Activated naive CD8-positive, alpha-beta T cell treated with anti-CD3 and anti-CD28 coated beads for 36 hours (primary cell): ENCODE measurements at regions not wholly inside any gene's neighbourhood (a gene's known extent, or its start where the extent isn't known, plus 50 kb on each side); places are given as distances from the start of the nearest gene placed in this dataset.
"Not testable (repeated sequence)": the region's sequence is repeated elsewhere in the genome, so short reads cannot be mapped to it uniquely, and the experiment has no call there.

Experiments used
- DNase-seq: peaks from one replicate; pipeline ENCODE4 v3.0.0; 2021
- H3K27ac Mint-ChIP-seq: one replicate; pipeline ENCODE4 v1.8.0; 2022; ENCODE audit warnings: mild to moderate bottlenecking, moderate library complexity, mixed read lengths
- H3K27me3 Mint-ChIP-seq: one replicate; pipeline ENCODE4 v1.8.0; 2022; ENCODE audit warnings: mild to moderate bottlenecking, mixed read lengths
- H3K36me3 Mint-ChIP-seq: one replicate; pipeline ENCODE4 v1.8.0; 2021; ENCODE audit warnings: mild to moderate bottlenecking, mixed read lengths
- H3K4me1 Mint-ChIP-seq: one replicate; pipeline ENCODE4 v1.8.0; 2021; ENCODE audit warnings: mixed read lengths
- H3K4me3 Mint-ChIP-seq: one replicate; pipeline ENCODE4 v1.8.0; 2022; ENCODE audit warnings: mild to moderate bottlenecking, moderate library complexity, mixed read lengths
- H3K9me3 Mint-ChIP-seq: one replicate; pipeline ENCODE4 v1.8.0; 2022; ENCODE audit warnings: mixed read lengths

DNA sequence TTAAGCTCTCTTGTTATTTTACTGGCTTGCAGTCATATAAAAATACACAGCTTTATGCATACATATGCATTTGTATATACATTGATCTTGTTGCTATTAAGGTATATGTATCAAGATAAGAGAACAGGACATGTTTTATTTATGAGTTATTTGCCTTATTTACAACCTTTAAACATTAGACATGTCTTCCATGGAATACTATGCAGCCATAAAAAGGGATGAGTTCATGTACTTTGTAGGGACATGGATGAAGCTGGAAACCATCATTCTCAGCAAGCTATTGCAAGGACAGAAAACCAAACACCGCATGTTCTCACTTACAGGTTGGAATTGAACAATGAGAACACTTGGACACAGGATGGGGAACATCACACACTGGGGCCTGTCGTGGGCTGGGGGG lies 179.2 kb upstream of the GK2 start:
- H3K27ac Mint-ChIP-seq, H3K27me3 Mint-ChIP-seq, H3K4me3 Mint-ChIP-seq, H3K9me3 Mint-ChIP-seq, H3K36me3 Mint-ChIP-seq, H3K4me1 Mint-ChIP-seq, DNase-seq: not testable (repeated sequence)

DNA sequence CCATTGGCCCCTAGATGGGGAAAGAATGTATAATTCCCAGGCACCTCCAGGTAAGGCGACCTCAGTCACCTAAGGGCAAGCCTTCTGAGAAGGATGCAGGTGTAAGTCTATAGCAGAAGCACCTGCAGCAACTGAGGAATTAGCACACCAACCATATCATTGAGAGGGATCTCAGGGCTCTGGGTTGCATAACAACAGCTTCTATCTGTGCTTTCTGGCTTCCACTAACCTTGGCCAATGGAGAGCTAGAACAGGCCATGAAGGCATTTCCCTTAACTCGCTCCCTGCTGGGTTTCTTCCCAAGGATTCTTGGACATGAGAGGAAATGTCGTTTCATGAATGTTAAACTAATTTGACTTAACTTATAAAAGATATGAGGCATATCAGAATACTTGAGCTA lies 177.8 kb upstream of the GK2 start:
- no peaks in the 10 kb centered on the region for H3K36me3 Mint-ChIP-seq
- H3K27ac Mint-ChIP-seq: no peak overlapping the region
- DNase-seq: no peak
- H3K9me3 Mint-ChIP-seq: peaks cover 2% of the 10 kb centered on the region
- H3K4me1 Mint-ChIP-seq: no peaks in the 10 kb centered on the region
- H3K27me3 Mint-ChIP-seq: no peaks in the 10 kb centered on the region
- H3K4me3 Mint-ChIP-seq: no peak overlapping the region

DNA sequence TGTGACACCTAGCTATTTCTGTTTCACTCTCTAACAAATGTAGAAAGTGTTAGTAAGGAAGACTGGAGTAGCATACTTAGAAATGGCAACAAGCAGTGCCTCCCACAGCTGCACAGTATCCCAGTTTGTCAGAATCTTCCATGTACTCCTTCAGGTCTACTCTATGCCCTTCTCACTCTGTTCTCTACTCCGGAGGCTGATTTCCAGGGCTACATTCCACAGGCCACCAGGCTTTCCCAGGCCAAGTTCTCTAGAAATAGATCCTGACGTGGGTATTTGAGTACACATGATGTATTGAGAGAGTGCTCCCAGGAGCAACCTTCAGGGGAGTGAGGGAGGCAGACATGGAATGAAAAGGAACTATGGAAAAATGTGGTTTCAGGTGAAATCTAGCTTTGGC lies 177.3 kb upstream of the GK2 start:
- peaks cover 2% of the 10 kb centered on the region for H3K9me3 Mint-ChIP-seq
- DNase-seq: no peak
- no peaks in the 10 kb centered on the region for H3K27me3 Mint-ChIP-seq
- H3K36me3 Mint-ChIP-seq: no peaks in the 10 kb centered on the region
- no peak overlapping the region for H3K4me3 Mint-ChIP-seq
- H3K4me1 Mint-ChIP-seq: no peaks in the 10 kb centered on the region
- H3K27ac Mint-ChIP-seq: no peak overlapping the region

DNA sequence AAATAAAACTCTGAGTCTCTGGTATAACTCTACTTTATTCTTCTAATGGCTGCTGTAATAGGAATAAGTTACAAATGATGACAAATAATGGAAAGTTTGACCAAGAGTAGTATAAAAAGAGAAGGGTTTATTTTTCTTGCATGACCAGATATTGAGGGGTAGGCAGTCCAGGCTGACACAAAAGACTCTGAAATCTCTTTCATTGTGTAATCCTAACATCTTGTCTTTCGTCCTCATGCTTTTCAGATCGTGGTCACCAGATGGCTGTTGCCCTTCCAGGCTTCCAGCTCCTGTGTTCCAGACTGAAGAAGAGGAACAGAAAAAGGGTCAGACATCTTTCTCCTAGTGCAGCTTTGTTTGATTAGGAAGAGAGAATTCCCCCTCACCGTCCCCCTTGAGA lies 176.9 kb upstream of the GK2 start:
- Mint-ChIP-seq H3K4me3 (no peak overlapping the region), H3K36me3 (no peaks in the 10 kb centered on the region), H3K9me3 (peaks cover 2% of the 10 kb centered on the region), H3K27me3 (no peaks in the 10 kb centered on the region), H3K27ac (no peak overlapping the region), H3K4me1 (no peaks in the 10 kb centered on the region)
- DNase-seq: no peak

DNA sequence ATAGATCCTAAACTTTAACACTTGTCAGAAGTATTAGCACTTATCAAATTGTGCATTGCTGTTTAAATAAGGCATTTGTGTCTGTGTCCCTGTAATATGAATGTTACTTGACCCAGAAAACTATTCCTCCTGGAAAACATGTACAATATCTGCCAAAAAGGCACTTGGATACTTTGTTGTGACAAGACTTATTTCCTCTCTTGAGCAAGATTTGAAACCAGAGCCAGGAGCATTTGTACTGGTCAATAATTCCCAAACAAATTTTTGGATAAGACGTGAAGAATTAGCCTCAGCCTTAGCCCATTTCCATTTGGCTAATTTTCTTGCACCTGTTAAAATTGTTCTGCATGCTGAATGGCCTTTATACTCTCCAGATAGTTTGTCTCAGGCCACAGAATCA lies 176.3 kb upstream of the GK2 start:
- no peak for DNase-seq
- Mint-ChIP-seq H3K4me3 (no peak overlapping the region), H3K27me3 (no peaks in the 10 kb centered on the region), H3K36me3 (no peaks in the 10 kb centered on the region), H3K27ac (no peak overlapping the region), H3K4me1 (no peaks in the 10 kb centered on the region), H3K9me3 (peaks cover 2% of the 10 kb centered on the region)

DNA sequence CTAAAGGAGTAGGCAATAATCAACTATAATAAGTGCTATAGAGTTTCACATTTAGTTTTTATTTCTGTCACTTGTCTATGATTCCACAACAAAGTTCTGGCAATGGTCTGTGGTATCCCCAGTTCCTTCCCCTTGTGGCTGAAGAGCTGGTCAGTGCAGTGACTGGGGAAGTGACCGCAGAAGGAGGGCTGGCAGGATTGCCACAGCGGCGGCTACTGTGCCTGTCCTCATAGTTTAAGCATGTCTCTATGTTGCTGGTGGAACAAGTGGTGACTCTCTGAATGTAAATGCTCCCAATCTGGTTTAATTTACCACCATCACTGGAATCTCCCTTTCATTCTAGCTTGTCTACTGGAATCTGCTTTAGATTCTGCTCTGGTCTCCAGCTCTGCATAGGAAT lies 170.6 kb upstream of the GK2 start:
- Mint-ChIP-seq H3K4me3 (no peak overlapping the region), H3K36me3 (no peaks in the 10 kb centered on the region), H3K4me1 (peaks cover 2% of the 10 kb centered on the region), H3K27me3 (peaks cover 3% of the 10 kb centered on the region), H3K9me3 (no peaks in the 10 kb centered on the region), H3K27ac (no peak overlapping the region)
- no peak for DNase-seq

DNA sequence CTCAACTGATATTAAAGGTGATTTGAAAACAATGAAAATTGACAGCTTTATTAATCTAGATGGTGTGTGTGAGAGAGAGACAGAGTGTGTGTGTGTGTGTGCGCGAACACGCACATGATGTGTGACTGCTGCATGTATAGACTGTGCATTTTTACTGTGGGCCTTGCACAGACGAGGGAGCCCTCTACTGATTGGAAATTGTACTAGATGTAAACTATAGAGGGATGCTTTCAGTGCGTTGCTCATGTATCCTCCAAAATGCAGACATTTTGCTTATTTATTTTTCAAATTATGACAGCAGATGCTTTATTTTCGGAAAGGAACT lies 168.4 kb upstream of the GK2 start:
- Mint-ChIP-seq H3K4me3 (no peak overlapping the region), H3K27ac (no peak overlapping the region), H3K9me3 (no peaks in the 10 kb centered on the region), H3K4me1 (peaks cover 2% of the 10 kb centered on the region), H3K36me3 (no peaks in the 10 kb centered on the region), H3K27me3 (peaks cover 3% of the 10 kb centered on the region)
- no peak for DNase-seq

DNA sequence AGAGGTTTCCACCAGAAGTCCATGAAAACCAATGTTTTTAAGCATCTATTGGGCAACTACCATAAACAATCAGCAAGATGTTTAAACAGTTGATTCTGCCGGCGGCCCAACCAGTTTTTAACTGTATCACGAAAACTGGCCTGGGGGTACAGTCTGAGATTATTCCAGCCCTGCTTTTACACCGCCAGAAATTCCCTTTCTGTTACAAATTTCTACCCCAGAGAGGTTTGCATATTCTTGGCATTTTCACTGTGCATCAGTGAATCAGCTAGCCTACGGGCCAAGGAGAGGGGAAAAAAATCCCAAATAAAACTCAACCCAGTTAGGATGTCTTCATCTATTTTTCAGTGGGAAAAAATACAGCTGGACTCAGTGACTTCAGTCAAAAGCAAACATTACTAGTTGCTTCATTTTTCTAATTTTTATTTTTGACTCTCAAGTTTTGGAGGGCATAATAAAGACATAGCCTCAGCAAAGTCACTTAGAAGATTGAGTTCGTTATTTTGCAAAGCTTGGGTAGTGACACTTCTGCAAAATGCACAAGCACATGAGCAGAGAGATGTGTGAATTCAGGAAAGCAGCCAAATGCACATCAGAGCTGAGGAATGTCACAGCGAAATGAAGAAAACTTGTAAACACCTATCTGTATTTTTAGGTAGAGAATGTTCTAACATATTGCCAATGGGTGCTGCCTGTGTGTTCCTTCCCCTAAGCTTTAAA lies 167.8 kb upstream of the GK2 start:
- H3K9me3 Mint-ChIP-seq: no peaks in the 10 kb centered on the region
- H3K27ac Mint-ChIP-seq: no peak overlapping the region
- DNase-seq: no peak
- no peak overlapping the region for H3K4me3 Mint-ChIP-seq
- peaks cover 3% of the 10 kb centered on the region for H3K27me3 Mint-ChIP-seq
- H3K36me3 Mint-ChIP-seq: no peaks in the 10 kb centered on the region
- peaks cover 2% of the 10 kb centered on the region for H3K4me1 Mint-ChIP-seq

DNA sequence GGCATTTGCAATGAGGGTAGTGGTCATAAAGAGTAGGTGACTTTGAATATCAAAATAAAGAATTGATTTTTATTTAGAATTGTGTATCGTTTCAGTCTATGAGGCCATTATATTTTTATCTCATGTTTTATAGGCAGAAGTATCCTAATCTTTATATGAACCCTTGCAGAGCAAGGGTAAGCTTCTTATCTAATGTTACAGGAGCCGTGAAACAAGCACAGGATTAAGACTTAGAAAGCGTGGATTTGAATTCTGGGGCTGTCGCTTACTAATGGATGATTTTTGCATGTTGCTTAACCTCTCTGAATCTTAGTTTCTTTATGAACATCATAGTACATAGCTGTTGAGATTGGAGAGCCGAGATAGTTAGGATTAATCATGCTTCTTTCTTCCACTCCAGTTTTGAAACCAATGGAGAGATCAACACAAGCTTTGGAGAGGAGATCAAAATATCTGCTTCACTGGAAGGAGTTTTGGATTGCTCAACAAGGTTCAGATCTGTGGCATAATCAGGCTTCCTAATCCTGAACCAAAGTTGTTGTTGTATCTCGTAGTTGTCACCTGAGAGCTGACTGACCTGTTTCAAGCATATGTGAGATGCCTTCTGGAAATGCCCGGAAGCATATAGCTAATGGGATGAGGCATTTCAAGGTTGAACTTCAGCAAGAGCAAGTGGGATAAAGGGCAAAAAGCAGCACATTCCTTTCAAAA lies 166.9 kb upstream of the GK2 start:
- peaks cover 2% of the 10 kb centered on the region for H3K4me1 Mint-ChIP-seq
- no peak for DNase-seq
- peaks cover 3% of the 10 kb centered on the region for H3K27me3 Mint-ChIP-seq
- no peak overlapping the region for H3K4me3 Mint-ChIP-seq
- H3K36me3 Mint-ChIP-seq: no peaks in the 10 kb centered on the region
- H3K9me3 Mint-ChIP-seq: no peaks in the 10 kb centered on the region
- no peak overlapping the region for H3K27ac Mint-ChIP-seq

DNA sequence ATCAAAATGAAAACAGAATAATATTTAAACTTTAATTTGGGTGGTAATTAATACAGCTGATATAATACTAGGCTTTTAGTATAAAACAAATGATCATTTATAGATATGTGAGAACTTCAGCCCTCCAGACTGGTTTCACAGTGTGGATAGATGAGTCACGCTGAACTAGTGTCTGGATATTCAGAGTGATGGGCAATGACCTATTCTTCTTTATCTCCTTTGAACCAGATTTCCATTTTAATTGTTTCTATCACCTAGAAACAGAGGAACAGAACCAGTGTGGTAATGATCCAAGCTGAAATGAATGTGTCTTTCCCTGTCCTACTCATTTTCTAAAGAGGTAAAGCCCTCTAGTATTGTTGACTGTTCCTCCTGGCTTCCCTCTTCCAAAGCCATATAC lies 155.2 kb upstream of the GK2 start:
- H3K27ac Mint-ChIP-seq: no peak overlapping the region
- DNase-seq: no peak
- H3K9me3 Mint-ChIP-seq: no peaks in the 10 kb centered on the region
- no peak overlapping the region for H3K4me3 Mint-ChIP-seq
- H3K27me3 Mint-ChIP-seq: no peaks in the 10 kb centered on the region
- no peaks in the 10 kb centered on the region for H3K4me1 Mint-ChIP-seq
- H3K36me3 Mint-ChIP-seq: no peaks in the 10 kb centered on the region

DNA sequence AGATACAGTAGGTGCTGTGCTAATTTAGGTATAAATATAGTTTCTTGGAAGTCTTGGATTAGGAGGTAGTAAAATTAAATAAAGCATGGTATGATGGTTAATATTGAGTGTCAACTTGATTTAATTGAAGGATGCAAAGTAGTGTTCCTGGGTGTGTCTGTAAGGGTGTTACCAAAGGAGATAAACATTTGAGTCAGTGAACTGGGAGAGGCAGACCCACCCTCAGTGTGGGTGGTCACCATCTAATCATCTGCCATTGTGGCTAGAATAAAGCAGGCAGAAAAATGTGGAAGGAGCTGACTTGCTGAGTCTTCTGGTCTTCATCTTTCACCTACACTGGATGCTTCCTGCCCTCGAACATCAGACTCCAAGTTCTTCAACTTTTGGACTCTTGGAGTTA lies 153.7 kb upstream of the GK2 start:
- Mint-ChIP-seq H3K36me3 (no peaks in the 10 kb centered on the region), H3K4me3 (no peak overlapping the region), H3K9me3 (no peaks in the 10 kb centered on the region), H3K27ac (no peak overlapping the region), H3K4me1 (no peaks in the 10 kb centered on the region), H3K27me3 (no peaks in the 10 kb centered on the region)
- no peak for DNase-seq

DNA sequence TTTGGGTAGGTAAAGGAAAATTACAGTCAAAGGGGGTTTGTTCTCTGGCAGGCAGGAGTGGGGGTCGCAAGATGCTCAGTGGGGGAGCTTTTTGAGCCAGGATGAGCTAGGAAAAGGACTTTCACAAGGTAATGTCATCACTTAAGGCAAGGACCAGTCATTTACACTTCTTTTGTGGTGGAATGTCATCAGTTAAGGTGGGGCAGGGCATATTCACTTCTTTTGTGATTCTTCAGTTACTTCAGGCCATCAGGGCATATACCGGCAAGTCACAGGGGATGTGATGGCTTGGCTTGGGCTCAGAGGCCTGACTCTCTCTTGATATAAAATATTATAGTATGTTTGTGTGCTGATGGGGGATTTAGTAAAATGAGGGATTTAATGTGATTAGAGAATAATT lies 151.4 kb upstream of the GK2 start:
- H3K36me3 Mint-ChIP-seq, H3K4me3 Mint-ChIP-seq, H3K9me3 Mint-ChIP-seq, H3K4me1 Mint-ChIP-seq, H3K27ac Mint-ChIP-seq, H3K27me3 Mint-ChIP-seq, DNase-seq: not testable (repeated sequence)

DNA sequence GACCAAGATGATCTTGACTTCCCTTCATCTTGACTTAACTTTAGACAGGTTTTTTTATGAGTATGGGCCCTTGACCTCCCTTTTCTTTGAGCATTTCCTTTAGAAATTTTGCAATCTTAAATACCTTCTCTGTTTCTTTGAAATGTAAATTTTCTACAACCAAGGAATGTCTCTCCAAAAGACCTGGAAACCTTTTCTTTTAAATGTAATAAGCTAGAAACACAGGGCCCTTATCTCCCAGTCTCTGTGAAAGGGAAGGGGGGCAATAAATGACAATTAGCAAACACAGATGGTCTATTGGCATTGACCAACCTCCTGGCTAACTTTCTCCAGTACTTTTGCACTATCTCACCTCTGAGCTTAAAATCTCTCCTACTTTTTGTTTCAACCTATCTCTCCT lies 144.3 kb upstream of the GK2 start:
- no peak for DNase-seq
- H3K27me3 Mint-ChIP-seq: no peaks in the 10 kb centered on the region
- H3K36me3 Mint-ChIP-seq: no peaks in the 10 kb centered on the region
- no peak overlapping the region for H3K4me3 Mint-ChIP-seq
- no peaks in the 10 kb centered on the region for H3K4me1 Mint-ChIP-seq
- H3K9me3 Mint-ChIP-seq: peaks cover 2% of the 10 kb centered on the region
- H3K27ac Mint-ChIP-seq: no peak overlapping the region

DNA sequence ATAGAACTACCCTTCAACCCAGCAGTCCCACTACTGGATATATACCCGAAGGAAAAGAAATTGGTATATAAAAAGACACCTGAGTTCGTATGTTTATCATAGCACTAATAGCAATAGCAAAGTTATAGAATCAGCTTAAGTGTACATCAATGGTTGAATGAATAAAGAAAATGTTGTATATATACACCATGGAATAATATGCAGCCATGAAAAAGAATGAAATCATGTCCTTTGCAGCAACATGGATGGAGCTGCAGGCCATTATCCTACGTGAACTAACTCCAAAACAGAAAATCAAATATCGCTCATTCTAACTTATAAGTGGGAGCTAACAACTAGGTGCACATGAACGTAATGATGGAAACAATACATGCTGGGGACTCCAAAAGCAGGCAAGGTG lies 143.5 kb upstream of the GK2 start:
- no peak for DNase-seq
- Mint-ChIP-seq H3K27ac (no peak overlapping the region), H3K9me3 (peaks cover 2% of the 10 kb centered on the region), H3K27me3 (no peaks in the 10 kb centered on the region), H3K36me3 (no peaks in the 10 kb centered on the region), H3K4me3 (no peak overlapping the region), H3K4me1 (no peaks in the 10 kb centered on the region)

DNA sequence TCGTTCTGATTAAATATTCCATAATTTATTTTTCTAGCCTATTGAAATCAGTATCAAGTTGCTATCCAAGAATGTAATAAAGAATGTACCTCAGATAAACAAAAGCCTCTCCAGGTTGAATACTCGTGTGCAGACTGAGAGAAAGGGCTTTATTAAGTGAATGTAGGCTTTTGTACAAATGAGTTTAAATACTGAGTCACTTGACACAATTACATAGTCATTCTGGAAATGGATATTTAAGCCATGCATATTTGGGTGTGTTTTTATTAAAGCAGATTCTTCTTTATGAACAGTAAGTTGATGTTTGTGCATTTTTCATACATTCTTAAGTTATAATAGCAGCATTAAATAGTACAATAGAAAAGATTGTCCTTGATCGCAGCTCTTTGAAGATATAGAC lies 139.8 kb upstream of the GK2 start:
- DNase-seq: no peak

DNA sequence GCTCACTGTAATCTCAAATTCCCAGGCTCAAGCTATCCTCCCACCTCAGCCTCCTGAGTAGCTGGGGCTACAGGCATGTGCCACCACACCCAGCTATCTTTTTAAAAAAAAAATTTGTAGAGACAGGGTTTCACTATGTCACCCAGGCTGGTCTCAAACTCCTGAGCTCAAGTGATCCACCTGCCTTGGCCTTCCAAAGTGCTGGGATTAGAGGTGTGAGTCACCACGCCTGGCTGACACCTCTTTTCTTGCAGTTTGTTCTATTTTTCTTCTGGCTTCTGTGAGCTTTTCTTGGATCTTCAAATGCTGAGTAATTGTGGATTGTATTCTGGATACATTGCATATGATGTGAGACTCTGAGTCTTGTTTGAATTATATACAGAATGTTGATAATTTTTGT lies 137.3 kb upstream of the GK2 start:
- not testable (repeated sequence) for H3K36me3 Mint-ChIP-seq, H3K4me3 Mint-ChIP-seq, H3K9me3 Mint-ChIP-seq, H3K27me3 Mint-ChIP-seq, DNase-seq, H3K27ac Mint-ChIP-seq, H3K4me1 Mint-ChIP-seq

More for the DNA sequence above, 139.8 kb upstream of the GK2 start:
- H3K36me3 Mint-ChIP-seq: no peaks in the 10 kb centered on the region
- no peaks in the 10 kb centered on the region for H3K27me3 Mint-ChIP-seq
- H3K9me3 Mint-ChIP-seq: peaks cover 2% of the 10 kb centered on the region
- no peak overlapping the region for H3K4me3 Mint-ChIP-seq
- H3K4me1 Mint-ChIP-seq: no peaks in the 10 kb centered on the region
- no peak overlapping the region for H3K27ac Mint-ChIP-seq
